ENCODE measurements at regions not wholly inside any gene's neighbourhood (a gene's known extent, or its start where the extent isn't known, plus 50 kb on each side); places are given as distances from the start of the nearest gene placed in this dataset.

DNA sequence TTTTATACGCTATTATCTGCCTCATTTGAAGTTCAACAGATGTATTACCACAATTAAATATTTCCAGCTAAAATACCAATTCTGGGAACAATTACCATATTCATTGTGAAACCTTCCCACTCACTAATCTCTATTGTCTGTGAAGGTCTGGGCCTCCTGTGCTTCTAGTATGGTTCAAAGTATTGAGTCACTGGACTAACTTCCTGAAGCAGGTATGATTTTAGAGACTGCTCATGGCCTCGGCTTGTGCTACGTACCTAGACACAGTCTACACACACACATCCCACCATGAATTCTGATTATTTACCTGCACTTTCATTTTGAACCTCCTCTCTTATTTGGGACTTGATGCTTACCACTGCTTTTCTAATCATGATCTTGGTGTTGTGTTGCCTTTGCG is 180.7 kb upstream of the EPHA4 start:
- WGBS, 2 experiments (ENCODE audit: extremely low coverage in 1 of 2, insufficient coverage in 1 of 2, insufficient read length in 1 of 2, insufficient replicate concordance in 2 of 2, low coverage in 1 of 2, low lambda C conversion rate in 2 of 2, missing lambda C conversion rate in 1 of 2): 97% methylated on average over 4 of the region's 4 CpGs; no CpG with 5 or more reads in 1 of the 2 experiments
- no peaks in the 10 kb centered on the region for H3K79me2 ChIP-seq (ENCODE audit: control insufficient read depth in 1 of 2, insufficient read depth in 2 of 2, low read length in 2 of 2)
- H2BK20ac ChIP-seq (ENCODE audit: low read length): no peak overlapping the region
- no peak overlapping the region for H3K27ac ChIP-seq (ENCODE audit: low read depth, low read length)
- H3K4ac ChIP-seq (replicated peaks; ENCODE audit: insufficient read length, low read depth, low read length): no peak overlapping the region
- FAIRE-seq: no peak
- no peak overlapping the region for H2BK5ac ChIP-seq (ENCODE audit: low read depth, low read length)
- H2AK5ac ChIP-seq (ENCODE audit: low read depth, low read length): no peak overlapping the region
- POLR2A ChIA-PET (ENCODE audit: partially characterized antibody): no interaction called here
- H4K8ac ChIP-seq (ENCODE audit: extremely low read depth, insufficient read depth, low read length): no peak overlapping the region
- no peak overlapping the region for H3K9ac ChIP-seq (replicated peaks in 1 of 4; ENCODE audit: extremely low read depth in 1 of 4, low read depth in 3 of 4, low read length in 3 of 4)
- H3K18ac ChIP-seq (ENCODE audit: extremely low read depth, low read length): no peak overlapping the region
- H3K4me2 ChIP-seq (ENCODE audit: insufficient read depth in 1 of 2, low read depth in 2 of 2, low read length in 2 of 2): no peak overlapping the region
- no peaks in the 10 kb centered on the region for H3K27me3 ChIP-seq (replicated peaks in 1 of 4; ENCODE audit: control insufficient read depth in 3 of 4, extremely low read depth in 1 of 4, insufficient read depth in 3 of 4, low read length in 3 of 4)
- H2BK120ac ChIP-seq (replicated peaks; ENCODE audit: low read depth, low read length): no peak overlapping the region
- H2BK15ac ChIP-seq (ENCODE audit: low read length): no peak overlapping the region
- H3K23ac ChIP-seq (ENCODE audit: insufficient read length): no peak overlapping the region
- no peaks in the 10 kb centered on the region for H4K20me1 ChIP-seq (replicated peaks in 1 of 2; ENCODE audit: control insufficient read depth in 1 of 2, insufficient read depth in 2 of 2, low read length in 2 of 2)
- H3K79me1 ChIP-seq (ENCODE audit: low read depth, low read length): no peaks in the 10 kb centered on the region
- no peak for DNase-seq (ENCODE audit: low read depth in 1 of 2, low spot score in 2 of 2)
- no peak overlapping the region for H3K14ac ChIP-seq (ENCODE audit: insufficient read length)
- no peak overlapping the region for H2BK12ac ChIP-seq (ENCODE audit: low read depth, low read length)
- H3K4me1 ChIP-seq (replicated peaks in 1 of 4; ENCODE audit: control insufficient read depth in 3 of 4, insufficient read depth in 4 of 4, low read length in 3 of 4): no peaks in the 10 kb centered on the region
- H3K23me2 ChIP-seq (ENCODE audit: low read depth, low read length): no peaks in the 10 kb centered on the region
- H2AFZ ChIP-seq (ENCODE audit: low read length): no peak overlapping the region
- TF ChIP-seq TEAD4 (IDR thresholded peaks at IDR 0.05; ENCODE audit: low read depth, low read length): no peak
- no peak for TF ChIP-seq BCL11A (IDR thresholded peaks at IDR 0.05; ENCODE audit: low read depth in 2 of 2, low read length in 2 of 2)
- TF ChIP-seq PHF8 (conservative IDR thresholded peaks at IDR 0.05; ENCODE audit: low read depth, low read length): no peak
- H4K91ac ChIP-seq (replicated peaks; ENCODE audit: insufficient read length, low read length): no peak overlapping the region
- H3K36me3 ChIP-seq (ENCODE audit: control insufficient read depth in 2 of 4, insufficient read depth in 4 of 4, low read length in 3 of 4): no peaks in the 10 kb centered on the region
- no peak overlapping the region for H3K56ac ChIP-seq (replicated peaks; ENCODE audit: insufficient read length, low read depth, low read length)
- CTCF ChIA-PET (ENCODE audit: partially characterized antibody): no interaction called here
- no peak overlapping the region for H4K5ac ChIP-seq (ENCODE audit: insufficient read length, low read depth, low read length)
- no peaks in the 10 kb centered on the region for H3K9me3 ChIP-seq (ENCODE audit: insufficient read depth in 2 of 2, low read depth in 1 of 2, low read length in 1 of 2)
- no peak overlapping the region for H3K4me3 ChIP-seq (ENCODE audit: extremely low read depth in 1 of 4, insufficient read depth in 2 of 4, low read depth in 3 of 4, low read length in 4 of 4)

All from H1 (cell line).